Activated naive CD8-positive, alpha-beta T cell treated with anti-CD3 and anti-CD28 coated beads, Interleukin-2, amount 10 ng/mL, durations not matched to agents 7 days and 5 days (primary cell): ENCODE measurements at regions not wholly inside any gene's neighbourhood (a gene's known extent, or its start where the extent isn't known, plus 50 kb on each side); places are given as distances from the start of the nearest gene placed in this dataset.

Source experiments
- ATAC-seq: fragments of 150-1000 bp; cut with Tn5 transposase; one replicate; pipeline ENCODE4 v1.10.0; 2021; ENCODE audit warnings: low read depth, moderate library complexity
- POLR2A ChIA-PET: fragments of 350-600 bp; sonication (Branson Sonifier 250); formaldehyde crosslinking; loops from one replicate; lab custom pipeline; 2021; ENCODE audit warnings: antibody characterized with exemption; lab: Charles Lee
- DNase-seq: peaks from one replicate; pipeline ENCODE4 v3.0.0; 2021
- H3K27ac Mint-ChIP-seq: one replicate; pipeline ENCODE4 v1.8.0; 2022; ENCODE audit warnings: mild to moderate bottlenecking, mixed read lengths
- H3K27me3 Mint-ChIP-seq: one replicate; pipeline ENCODE4 v1.8.0; 2022; ENCODE audit warnings: mild to moderate bottlenecking, moderate library complexity, mixed read lengths
- H3K36me3 Mint-ChIP-seq: one replicate; pipeline ENCODE4 v1.8.0; 2021; ENCODE audit warnings: mild to moderate bottlenecking, mixed read lengths
- H3K4me1 Mint-ChIP-seq: one replicate; pipeline ENCODE4 v1.8.0; 2021; ENCODE audit warnings: mixed read lengths
- H3K4me3 Mint-ChIP-seq: one replicate; pipeline ENCODE4 v1.8.0; 2022; ENCODE audit warnings: mild to moderate bottlenecking, moderate library complexity, mixed read lengths
- H3K9me3 Mint-ChIP-seq: one replicate; pipeline ENCODE4 v1.8.0; 2021; ENCODE audit warnings: mixed read lengths

GRCh38 chr6:167049275-167049674 is 50.1 kb downstream of the CEP43 start:
- Mint-ChIP-seq H3K4me3 (no peak overlapping the region), H3K27me3 (no peaks in the 10 kb centered on the region), H3K9me3 (no peaks in the 10 kb centered on the region), H3K27ac (no peak overlapping the region), H3K4me1 (peaks cover 17% of the 10 kb centered on the region), H3K36me3 (peaks cover 8% of the 10 kb centered on the region)
- ATAC-seq: no peak
- DNase-seq: no peak
- POLR2A ChIA-PET: no interaction called here

GRCh38 chr6:167050903-167051302 is 51.7 kb downstream of the CEP43 start:
- Mint-ChIP-seq H3K36me3 (peaks cover 6% of the 10 kb centered on the region), H3K27ac (no peak overlapping the region), H3K4me1 (peaks cover 17% of the 10 kb centered on the region), H3K9me3 (no peaks in the 10 kb centered on the region), H3K27me3 (no peaks in the 10 kb centered on the region), H3K4me3 (no peak overlapping the region)
- no peak for ATAC-seq
- POLR2A ChIA-PET: no interaction called here
- no peak for DNase-seq

- Mint-ChIP-seq H3K4me3 (no peak overlapping the region), H3K4me1 (peaks cover 3% of the 10 kb centered on the region), H3K36me3 (peaks cover 7% of the 10 kb centered on the region), H3K27me3 (peaks cover 6% of the 10 kb centered on the region), H3K27ac (no peak overlapping the region), H3K9me3 (peaks cover 4% of the 10 kb centered on the region)
- DNase-seq (no peak), ATAC-seq (no peak)
- POLR2A ChIA-PET: no interaction called here
Measured at GRCh38 chr6:167053895-167054530, 54.8 kb downstream of the CEP43 start.

GRCh38 chr6:167054987-167055386 is 55.8 kb downstream of the CEP43 start:
- Mint-ChIP-seq H3K27me3 (peaks cover 8% of the 10 kb centered on the region), H3K4me1 (peaks cover 3% of the 10 kb centered on the region), H3K9me3 (peaks cover 4% of the 10 kb centered on the region), H3K36me3 (peaks cover 3% of the 10 kb centered on the region), H3K4me3 (no peak overlapping the region), H3K27ac (no peak overlapping the region)
- ATAC-seq (no peak), DNase-seq (no peak)
- POLR2A ChIA-PET: no interaction called here

GRCh38 chr6:167056370-167056769 is 57.2 kb downstream of the CEP43 start:
- Mint-ChIP-seq H3K36me3 (peaks cover 3% of the 10 kb centered on the region), H3K4me3 (no peak overlapping the region), H3K4me1 (peaks cover 3% of the 10 kb centered on the region), H3K27ac (no peak overlapping the region), H3K27me3 (peaks cover 19% of the 10 kb centered on the region), H3K9me3 (peaks cover 4% of the 10 kb centered on the region)
- ATAC-seq: peak; percentile 78
- DNase-seq: no peak
- POLR2A ChIA-PET: interaction anchor here (1.0 kb wide), 1 partner anchor 38 kb away, joined by 3 read pairs; no protein-coding TSS in a partner anchor

GRCh38 chr6:167058261-167058660 is 59.1 kb downstream of the CEP43 start:
- H3K4me1 Mint-ChIP-seq: peaks cover 3% of the 10 kb centered on the region
- H3K4me3 Mint-ChIP-seq: no peak overlapping the region
- ATAC-seq (no peak), DNase-seq (no peak)
- H3K9me3 Mint-ChIP-seq: peaks cover 4% of the 10 kb centered on the region
- H3K27ac Mint-ChIP-seq: no peak overlapping the region
- POLR2A ChIA-PET: no interaction called here
- peaks cover 3% of the 10 kb centered on the region for H3K36me3 Mint-ChIP-seq
- H3K27me3 Mint-ChIP-seq: peaks cover 29% of the 10 kb centered on the region
